ENCODE measurements at regions not wholly inside any gene's neighbourhood (a gene's known extent, or its start where the extent isn't known, plus 50 kb on each side); places are given as distances from the start of the nearest gene placed in this dataset.

DNA sequence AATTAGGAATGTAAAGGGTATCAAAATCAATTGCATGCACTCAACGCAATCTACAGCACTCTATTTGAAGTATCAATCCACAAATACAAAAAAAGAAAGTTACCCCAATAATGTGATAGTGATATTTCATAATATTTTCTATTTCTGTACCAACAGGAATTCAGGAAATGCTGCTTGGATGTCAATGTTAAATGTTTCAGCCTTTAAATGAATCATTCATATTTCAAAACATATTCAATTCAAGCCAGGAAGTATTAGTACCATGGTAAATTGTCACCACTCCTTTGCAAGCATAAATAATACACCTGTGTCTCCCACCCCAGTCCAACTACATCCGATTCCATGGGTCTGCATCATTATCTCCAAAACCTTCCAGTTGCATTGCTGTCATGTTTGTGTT is 1185.5 kb upstream of the CDH18 start:
- DNase-seq (ENCODE audit: low read depth in 1 of 2, low spot score in 1 of 2), result no peak
- H3K27ac ChIP-seq (replicated peaks), result no peak overlapping the region
- no peaks in the 10 kb centered on the region for H3K27me3 ChIP-seq (ENCODE audit: insufficient read depth, poor library complexity, severe bottlenecking)
- TF ChIP-seq, protein P1, sequence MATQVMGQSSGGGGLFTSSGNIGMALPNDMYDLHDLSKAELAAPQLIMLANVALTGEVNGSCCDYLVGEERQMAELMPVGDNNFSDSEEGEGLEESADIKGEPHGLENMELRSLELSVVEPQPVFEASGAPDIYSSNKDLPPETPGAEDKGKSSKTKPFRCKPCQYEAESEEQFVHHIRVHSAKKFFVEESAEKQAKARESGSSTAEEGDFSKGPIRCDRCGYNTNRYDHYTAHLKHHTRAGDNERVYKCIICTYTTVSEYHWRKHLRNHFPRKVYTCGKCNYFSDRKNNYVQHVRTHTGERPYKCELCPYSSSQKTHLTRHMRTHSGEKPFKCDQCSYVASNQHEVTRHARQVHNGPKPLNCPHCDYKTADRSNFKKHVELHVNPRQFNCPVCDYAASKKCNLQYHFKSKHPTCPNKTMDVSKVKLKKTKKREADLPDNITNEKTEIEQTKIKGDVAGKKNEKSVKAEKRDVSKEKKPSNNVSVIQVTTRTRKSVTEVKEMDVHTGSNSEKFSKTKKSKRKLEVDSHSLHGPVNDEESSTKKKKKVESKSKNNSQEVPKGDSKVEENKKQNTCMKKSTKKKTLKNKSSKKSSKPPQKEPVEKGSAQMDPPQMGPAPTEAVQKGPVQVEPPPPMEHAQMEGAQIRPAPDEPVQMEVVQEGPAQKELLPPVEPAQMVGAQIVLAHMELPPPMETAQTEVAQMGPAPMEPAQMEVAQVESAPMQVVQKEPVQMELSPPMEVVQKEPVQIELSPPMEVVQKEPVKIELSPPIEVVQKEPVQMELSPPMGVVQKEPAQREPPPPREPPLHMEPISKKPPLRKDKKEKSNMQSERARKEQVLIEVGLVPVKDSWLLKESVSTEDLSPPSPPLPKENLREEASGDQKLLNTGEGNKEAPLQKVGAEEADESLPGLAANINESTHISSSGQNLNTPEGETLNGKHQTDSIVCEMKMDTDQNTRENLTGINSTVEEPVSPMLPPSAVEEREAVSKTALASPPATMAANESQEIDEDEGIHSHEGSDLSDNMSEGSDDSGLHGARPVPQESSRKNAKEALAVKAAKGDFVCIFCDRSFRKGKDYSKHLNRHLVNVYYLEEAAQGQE (IDR thresholded peaks at IDR 0.05; ENCODE audit: insufficient replicate concordance, low read depth), result no peak
- TF ChIP-seq CTCF (IDR thresholded peaks at IDR 0.05; ENCODE audit: insufficient read depth, low read length) (no peak), POLR2AphosphoS5 (IDR thresholded peaks at IDR 0.05; ENCODE audit: low read depth) (no peak), GABPA (IDR thresholded peaks at IDR 0.05; ENCODE audit: low read depth) (no peak), SPI1 (IDR thresholded peaks at IDR 0.05; ENCODE audit: borderline replicate concordance, low read depth) (no peak)
- H3K4me3 ChIP-seq (replicated peaks; ENCODE audit: insufficient read depth, low read length), result no peak overlapping the region

- TF ChIP-seq GABPA (IDR thresholded peaks at IDR 0.05; ENCODE audit: low read depth), result no peak
- TF ChIP-seq CTCF (IDR thresholded peaks at IDR 0.05; ENCODE audit: insufficient read depth, low read length), result no peak
- TF ChIP-seq SPI1 (IDR thresholded peaks at IDR 0.05; ENCODE audit: borderline replicate concordance, low read depth), result no peak
- no peak for TF ChIP-seq POLR2AphosphoS5 (IDR thresholded peaks at IDR 0.05; ENCODE audit: low read depth)
- TF ChIP-seq, protein P1 (IDR thresholded peaks at IDR 0.05; ENCODE audit: insufficient replicate concordance, low read depth), result no peak
- no peak for DNase-seq (ENCODE audit: low read depth in 1 of 2, low spot score in 1 of 2)
- H3K27ac ChIP-seq (replicated peaks), result no peak overlapping the region
- no peaks in the 10 kb centered on the region for H3K27me3 ChIP-seq (ENCODE audit: insufficient read depth, poor library complexity, severe bottlenecking)
- H3K4me3 ChIP-seq (replicated peaks; ENCODE audit: insufficient read depth, low read length), result no peak overlapping the region
Observed at GRCh38 chr5:21173036-21173435, 1185.0 kb upstream of the CDH18 start.

GRCh38 chr5:21171038-21171437 is 1183.0 kb upstream of the CDH18 start:
- DNase-seq (ENCODE audit: low read depth in 1 of 2, low spot score in 1 of 2), result no peak
- no peak overlapping the region for H3K27ac ChIP-seq (replicated peaks)
- no peaks in the 10 kb centered on the region for H3K27me3 ChIP-seq (ENCODE audit: insufficient read depth, poor library complexity, severe bottlenecking)
- no peak for TF ChIP-seq GABPA (IDR thresholded peaks at IDR 0.05; ENCODE audit: low read depth)
- TF ChIP-seq, protein P1 (IDR thresholded peaks at IDR 0.05; ENCODE audit: insufficient replicate concordance, low read depth), result no peak
- TF ChIP-seq POLR2AphosphoS5 (IDR thresholded peaks at IDR 0.05; ENCODE audit: low read depth), result no peak
- no peak for TF ChIP-seq SPI1 (IDR thresholded peaks at IDR 0.05; ENCODE audit: borderline replicate concordance, low read depth)
- no peak for TF ChIP-seq CTCF (IDR thresholded peaks at IDR 0.05; ENCODE audit: insufficient read depth, low read length)
- no peak overlapping the region for H3K4me3 ChIP-seq (replicated peaks; ENCODE audit: insufficient read depth, low read length)
